ENCODE measurements at regions not wholly inside any gene's neighbourhood (a gene's known extent, or its start where the extent isn't known, plus 50 kb on each side); places are given as distances from the start of the nearest gene placed in this dataset.

DNA sequence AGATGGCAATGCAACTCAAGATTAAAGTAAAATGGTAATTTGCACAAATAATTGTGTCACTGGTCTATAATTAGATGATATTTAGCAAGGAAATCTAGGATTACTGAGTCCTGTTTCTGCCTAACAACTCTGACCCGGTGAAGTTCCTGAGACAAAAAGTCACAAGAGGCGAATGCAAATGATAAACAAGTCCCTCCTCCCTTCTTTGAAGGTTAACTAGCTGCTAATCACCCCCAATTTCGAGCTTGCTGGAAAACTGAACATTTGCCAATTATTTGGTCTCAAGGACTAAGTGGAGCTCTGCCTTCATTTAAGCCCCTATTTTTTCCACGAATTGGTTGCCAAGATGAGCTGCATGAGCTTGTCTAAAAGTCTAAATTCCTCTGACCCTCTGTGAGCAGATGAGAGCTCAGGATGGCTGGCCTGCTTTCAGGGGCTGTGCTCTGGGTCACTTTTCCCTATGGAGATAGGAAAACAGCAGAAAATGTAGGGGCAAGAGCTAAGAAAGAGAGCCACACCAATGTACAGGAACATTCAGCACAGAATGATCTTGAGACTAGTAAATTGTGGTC is 127.3 kb downstream of the MBL2 start:
- peak; percentile 16 for DNase-seq (ENCODE audit: low spot score)

DNA sequence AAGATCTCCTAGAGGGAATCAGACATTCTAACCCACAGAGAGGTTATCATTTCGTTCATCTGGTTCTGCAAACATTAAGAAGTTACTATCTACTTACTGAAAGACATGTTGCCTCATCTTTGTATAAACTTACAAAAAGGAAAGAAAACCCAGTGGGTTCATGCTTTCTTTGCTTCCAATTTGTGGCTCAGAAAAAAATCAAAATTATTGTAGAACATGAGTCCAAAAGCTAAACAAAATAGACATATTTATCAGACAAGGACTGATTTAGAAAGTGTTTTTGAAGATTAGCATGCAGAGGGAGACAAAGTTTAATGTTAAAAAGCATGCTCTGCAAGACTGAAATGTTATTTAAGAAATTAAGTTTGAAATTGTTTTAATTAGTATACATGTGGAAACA is 123.1 kb downstream of the MBL2 start:
- DNase-seq (ENCODE audit: low spot score), result no peak

DNA sequence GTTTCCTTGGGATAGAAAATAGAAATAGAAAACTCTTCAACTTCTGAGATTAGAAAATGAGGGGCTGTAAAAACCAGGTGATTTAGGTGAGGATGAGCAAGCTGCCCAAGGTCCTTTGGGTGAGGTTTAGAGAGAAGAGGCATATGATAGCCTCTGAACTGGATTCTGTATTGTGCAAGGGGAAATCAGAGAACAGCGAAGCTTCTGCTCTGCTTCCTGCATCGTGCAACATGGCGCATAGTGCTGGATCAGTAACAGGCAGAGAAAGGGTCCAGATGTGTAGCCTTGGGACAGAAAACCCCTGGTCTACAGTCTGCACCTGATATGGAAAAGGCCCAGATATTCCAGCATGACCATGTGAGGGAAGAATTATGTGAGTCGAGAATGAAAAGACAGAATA is 121.7 kb downstream of the MBL2 start:
- no peak for DNase-seq (ENCODE audit: low spot score)

DNA sequence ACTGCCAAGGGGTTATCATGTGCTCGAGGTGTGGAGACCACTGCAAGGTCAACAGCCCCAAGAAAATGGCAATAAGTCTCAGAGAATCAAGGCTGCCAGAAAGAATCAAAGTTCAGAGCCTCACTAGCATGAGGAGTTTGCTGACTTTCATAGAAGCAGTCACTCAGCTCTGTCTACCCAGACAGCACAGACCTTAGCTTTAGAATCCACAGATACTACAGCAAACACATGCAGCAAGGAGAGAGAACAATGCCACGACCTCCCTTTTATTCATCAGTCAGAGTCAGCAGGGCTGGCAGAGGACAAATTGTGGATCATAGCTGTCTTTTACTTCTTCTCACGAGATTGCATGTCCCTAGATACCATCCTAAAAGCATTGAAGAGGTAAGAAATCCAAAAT is 121.3 kb downstream of the MBL2 start:
- DNase-seq (ENCODE audit: low spot score), result no peak

DNA sequence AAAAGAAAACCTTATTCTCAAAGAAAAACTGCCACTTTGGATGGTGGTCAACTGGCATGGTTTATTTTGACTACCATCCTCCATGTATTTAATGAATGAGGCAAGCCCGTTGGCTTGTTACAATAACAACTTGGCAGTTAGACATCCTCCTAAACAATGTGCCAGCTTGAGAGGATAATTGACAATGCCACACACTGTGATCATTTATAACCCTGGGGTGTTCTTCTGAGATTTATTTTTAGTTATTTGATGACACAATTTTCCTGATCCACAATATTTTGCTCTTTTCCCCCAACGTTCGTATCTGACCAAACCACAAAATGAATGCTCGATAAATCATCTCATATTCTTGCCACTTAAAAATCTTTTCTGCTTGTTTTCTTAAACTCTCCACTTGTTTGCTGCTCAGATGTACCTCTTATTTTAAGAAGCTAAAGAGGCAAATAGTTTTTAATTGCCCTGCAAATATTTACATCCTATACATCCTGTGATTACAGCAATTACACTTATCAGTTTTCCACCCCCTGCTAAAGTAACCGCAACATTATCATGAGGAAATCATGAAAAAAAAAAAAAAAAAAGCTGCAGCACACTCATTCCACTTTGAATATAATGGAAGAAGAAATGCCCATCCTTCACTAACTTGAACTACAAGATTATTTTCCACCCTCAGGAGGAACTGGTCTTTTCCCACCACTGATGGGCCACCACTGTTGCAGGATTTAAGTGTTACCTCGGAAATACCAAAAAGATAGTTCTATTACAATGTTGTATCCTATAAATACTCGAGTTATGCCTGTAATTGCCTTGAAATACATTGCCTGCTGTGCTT is 119.9 kb downstream of the MBL2 start:
- DNase-seq (ENCODE audit: low spot score), result peak; percentile 90

DNA sequence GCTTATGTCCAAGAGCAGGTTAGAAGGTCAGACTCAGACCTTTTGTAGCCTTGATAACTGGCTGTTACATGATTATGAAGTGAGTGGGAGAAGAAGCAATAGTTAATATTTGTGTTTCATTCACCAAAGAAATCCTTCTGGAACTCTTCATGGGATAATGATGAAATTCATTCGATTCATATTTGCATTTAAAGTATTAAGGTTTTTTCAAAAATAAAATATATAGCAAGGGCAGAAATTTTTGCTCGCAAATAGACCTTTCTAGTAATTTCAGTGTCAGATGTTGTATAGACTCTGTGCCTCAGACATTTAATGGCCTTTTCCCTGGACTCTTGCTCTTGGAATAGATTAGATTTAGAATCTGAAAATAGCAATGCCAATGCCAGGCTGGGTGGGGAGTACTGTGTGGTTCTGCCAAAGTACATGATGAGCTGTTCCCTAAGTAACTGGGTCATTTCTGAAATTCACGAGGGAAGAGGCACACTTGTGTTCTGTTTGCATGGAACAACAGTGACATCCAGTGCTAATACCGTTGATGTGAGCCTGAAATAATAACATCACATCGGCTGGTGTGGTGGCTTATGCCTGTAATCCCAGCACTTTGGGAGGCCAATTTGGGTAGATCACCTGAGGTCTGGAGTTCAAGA is 119.2 kb downstream of the MBL2 start:
- peak; percentile 80 for DNase-seq (ENCODE audit: low spot score)

DNA sequence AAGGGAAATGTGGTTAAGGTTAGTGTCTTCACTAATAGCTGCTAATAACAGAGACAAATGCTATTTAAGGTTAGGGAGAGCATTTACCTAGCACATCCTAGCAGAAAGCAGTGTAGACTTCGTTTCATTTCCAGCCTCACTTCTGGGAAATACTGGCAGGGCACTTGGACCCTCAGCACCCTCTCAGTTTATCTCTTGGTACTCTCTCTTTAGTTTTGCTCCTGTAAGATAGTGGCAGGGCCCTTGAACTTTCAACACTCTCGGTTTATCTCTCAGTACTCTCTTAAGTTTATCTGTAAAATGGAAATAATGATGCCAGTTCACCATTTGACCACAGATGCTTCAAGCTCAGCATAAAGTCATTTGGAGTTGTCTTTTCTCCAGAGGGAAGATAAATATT is 118.4 kb downstream of the MBL2 start:
- no peak for DNase-seq (ENCODE audit: low spot score)

DNA sequence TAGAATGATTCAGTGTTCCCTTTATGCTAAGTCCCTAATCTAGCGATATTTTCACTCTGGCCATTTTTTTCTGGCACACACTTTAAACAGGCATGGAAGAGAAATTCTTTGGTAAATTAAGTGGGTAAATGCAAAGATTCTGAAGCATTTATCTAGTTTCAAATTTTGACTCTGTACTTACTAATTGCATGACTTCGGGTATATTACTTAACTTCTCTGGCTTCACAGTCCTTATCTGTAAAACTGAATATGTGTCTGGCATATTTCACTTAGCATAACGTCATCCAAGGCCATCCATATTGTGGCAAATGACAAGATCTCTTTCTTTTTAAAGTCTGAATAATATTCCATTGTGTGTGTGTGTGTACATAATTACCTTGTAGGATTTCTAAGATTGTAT is 114.5 kb downstream of the MBL2 start:
- DNase-seq (ENCODE audit: low spot score), result no peak

DNA sequence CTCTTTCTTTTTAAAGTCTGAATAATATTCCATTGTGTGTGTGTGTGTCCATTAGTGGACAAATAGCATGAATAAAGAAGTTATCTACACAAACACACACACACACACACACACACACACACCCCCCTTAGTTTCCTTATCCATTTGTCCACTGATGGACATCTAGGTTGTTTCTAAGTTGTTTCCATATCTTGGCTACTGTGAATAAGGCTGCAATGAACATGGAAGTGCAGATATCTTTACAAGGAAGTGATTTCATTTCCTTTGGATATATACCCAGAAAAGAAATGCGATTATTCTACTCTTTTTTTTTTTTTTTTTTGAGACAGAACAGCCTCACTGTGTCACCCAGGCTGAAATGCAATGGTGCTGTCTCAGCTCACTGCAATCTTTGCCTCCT is 113.5 kb downstream of the MBL2 start:
- DNase-seq (ENCODE audit: low spot score), result no peak

DNA sequence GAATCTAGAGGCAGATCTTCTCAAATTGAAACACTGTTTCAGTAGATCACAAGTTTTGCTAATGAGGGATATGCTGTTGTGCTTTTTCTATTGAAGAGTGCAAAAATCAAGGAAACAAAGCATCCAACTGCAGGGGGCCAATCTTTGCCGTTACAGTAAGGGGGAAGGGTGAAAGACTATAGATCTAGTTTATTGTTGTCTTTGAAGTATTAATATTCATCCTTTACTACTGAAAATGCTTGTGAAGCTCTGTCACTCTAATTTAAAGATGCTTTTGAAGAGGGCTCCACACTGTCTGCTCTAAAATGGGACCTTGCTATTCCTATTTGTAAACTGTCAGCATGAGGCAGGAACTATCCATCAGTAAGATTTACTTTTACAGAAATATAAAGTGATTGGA is 110.3 kb downstream of the MBL2 start:
- no peak for DNase-seq (ENCODE audit: low spot score)

DNA sequence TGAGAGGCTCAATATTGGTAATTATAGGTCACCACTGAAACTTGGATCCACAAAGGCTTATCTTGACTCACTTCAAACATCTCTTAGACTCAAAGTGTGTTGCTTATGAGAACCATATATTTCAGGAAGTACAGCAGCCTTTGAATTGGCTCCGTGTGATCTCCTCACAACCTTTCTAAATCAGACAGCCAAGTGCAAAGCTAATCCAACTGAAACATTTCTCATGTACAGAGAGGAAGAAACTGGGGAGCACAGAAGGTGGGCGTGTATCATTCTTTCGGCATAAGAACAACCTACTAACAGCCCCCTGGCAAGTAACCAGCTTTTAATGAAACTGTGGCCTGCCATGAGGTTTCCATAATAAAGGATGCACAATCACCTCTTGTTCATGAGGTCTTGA is 109.4 kb downstream of the MBL2 start:
- no peak for DNase-seq (ENCODE audit: low spot score)

DNA sequence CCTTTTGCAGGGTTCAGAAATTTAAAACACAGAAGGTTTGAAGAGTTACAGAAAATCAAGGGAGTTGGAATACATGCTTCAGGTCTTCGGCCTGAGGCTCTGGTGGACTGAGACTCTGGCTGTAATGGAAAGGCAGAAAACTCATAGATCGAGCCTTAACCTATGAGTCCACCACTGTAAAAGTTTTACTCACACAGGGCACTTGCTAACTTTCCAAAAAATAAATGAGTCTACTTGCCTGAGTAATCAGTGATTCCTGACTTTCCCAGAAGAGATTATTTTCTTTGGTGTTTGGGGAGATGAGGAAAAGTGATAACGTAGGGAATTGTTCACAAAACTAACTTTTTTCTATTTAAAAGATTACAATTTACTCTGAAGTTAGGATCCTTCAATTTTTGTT is 108.0 kb downstream of the MBL2 start:
- no peak for DNase-seq (ENCODE audit: low spot score)

DNA sequence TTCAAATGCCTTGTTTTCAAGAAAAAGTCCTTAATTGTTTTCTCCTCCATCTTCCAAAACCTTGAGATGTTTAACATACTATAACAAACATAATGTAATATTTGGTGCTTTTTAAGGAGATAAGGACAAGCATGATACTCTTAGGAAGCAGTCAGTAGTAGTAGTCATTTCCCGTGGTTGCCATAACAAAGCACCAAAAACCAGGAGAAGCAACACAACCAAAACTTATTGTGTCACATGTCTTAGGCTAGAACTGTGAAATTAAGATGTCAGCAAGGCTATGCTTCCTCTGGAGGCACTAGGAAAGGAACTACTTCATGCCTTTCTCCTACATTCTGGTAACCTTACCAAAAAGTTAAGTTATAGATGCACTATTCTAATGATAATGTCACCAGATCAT is 106.8 kb downstream of the MBL2 start:
- no peak for DNase-seq (ENCODE audit: low spot score)

DNA sequence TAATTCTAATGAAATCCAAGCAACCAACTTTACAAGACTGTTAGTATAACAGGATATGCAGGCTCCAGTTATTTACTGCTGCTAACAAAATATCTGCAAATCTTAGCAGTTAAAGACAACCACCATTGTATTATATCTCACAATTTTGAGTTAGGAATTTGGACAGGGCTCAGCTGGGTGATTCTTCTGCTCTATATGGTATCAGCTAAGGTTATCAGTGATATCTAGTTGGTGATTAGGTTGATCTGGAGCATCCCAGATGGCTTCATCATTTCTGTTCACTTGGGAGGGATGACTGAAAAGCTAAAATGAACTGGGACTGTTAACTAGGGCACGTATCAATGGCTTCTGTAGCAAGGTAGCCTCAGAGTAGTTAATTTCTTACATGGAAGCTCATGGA is 105.7 kb downstream of the MBL2 start:
- no peak for DNase-seq (ENCODE audit: low spot score)

DNA sequence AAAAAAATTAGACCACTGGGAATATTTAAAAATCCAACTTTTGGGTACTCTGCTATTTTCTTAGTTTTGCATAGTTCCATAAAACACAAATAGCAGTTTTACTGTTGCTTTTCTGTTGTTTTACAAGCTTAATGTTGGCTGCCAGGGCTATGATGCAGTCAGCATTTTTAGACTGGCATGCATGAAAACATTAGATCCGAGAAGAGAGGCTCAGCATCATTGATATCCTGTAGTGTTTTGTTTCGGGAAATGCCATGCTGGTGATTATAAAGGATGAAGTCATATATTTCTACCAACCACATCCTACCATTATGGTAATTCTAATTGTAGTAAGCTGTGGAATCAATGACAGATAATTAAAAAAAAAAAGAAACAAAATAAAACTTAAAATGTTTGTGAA is 104.6 kb downstream of the MBL2 start:
- no peak for DNase-seq (ENCODE audit: low spot score)

DNA sequence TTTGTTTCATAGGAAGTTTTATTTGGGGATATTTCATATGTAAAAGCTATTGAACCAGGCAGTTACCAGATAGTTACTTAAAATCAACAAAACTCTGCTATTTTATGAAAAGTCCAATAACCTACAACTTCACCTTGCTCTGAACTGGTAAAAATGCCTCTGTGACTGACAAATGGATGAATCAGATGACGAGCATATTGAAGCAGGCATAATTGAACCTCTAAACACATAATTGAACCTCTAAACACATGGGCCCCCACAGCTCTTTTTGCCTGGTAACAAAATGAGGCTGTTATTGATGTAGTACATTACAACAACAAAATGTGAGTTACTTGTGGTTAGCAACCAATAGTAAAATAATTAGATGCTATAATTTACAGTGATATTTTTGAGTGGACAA is 99.7 kb downstream of the MBL2 start:
- DNase-seq (ENCODE audit: low spot score), result no peak

DNA sequence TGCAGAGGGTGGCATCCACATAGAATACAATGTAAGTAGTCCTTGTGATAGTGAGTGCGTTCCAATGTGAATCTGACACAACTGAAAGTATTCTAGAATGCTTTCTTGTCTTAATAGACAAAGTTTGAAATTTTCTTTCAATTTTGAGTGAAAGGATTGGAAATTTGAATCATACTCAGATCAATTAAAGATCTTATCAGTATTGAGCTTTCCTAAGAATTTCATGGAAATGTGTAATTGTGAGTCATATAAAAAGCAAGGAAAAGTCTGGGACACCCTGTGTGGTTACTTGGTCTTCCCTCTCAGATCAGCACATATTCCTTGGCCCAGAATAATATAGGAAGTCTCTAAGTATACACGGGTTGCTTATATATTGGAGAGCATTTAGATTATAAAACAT is 99.1 kb downstream of the MBL2 start:
- DNase-seq (ENCODE audit: low spot score), result no peak

DNA sequence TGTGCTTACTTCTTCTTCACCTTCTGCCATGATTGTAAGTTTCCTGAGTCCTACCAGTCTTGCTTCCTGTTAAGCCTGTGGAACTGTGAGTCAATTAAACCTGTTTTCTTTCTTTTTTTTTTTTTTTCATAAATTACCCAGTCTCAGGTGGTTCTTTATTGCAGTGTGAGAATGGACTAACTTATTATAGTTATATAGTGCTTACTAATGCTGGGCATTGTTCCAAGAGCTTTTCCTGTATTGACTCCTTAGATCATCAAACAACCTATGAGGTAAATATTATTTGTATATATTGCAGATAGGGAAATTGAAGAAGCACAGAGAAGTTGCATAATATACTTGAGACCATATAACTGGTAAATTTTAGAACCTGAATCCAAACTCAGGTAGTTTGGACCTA is 98.1 kb downstream of the MBL2 start:
- no peak for DNase-seq (ENCODE audit: low spot score)

DNA sequence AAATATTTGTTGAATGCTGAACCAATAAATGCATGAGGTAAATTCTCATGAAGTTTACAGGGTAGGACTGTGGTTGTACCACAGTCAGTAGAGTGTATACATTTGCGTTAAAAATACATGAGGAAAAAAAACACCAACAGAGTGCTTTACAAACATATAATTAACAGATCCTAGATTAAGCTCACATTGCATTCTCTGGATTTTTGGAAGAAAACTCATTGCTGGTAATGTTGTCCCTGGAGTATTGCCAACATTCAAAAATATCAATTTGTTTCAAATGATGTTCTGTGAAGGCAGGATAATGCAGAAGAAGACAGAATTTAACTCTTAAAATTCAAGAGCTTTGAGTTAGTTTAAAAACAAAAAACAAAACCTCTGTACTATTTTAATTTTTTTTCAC is 95.5 kb downstream of the MBL2 start:
- DNase-seq (ENCODE audit: low spot score), result no peak

DNA sequence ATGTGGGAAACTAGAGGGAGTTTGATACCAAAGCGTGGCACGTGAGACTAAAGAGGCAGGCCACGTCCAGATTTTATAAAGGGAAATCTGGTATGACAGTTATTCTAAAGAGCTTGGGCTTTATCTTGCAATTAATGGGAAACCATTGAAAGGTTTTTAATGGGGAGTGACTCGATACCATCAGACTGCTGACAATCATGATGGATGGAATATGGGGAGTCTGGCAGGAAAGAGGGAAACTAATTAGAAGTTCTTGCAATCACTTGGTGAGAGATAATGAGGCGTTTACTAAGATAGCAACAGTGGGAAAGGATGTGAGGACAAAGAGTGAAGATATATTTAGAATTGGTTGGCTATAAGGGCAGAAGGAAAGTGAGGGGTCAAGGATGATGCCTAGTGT is 94.0 kb downstream of the MBL2 start:
- no peak for DNase-seq (ENCODE audit: low spot score)

DNA sequence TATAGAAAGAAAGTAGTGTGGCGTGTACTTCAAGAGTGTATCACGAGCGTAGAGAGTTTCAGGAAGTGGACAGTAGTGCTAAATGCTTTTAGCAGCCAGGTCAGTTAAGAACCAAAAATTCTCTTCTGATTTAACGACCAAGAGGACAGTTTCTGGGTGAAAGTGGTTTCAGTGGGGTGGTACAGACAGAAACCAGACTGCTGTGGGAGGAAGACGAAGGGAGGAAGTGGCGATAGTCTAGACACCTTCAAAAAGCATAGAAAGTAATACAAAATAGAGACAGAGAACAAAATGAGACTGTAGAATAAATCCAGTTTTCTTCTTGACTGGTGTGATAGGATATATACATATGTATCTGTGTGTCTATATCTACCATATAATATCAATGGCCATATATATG is 93.5 kb downstream of the MBL2 start:
- peak; percentile 7 for DNase-seq (ENCODE audit: low spot score)

DNA sequence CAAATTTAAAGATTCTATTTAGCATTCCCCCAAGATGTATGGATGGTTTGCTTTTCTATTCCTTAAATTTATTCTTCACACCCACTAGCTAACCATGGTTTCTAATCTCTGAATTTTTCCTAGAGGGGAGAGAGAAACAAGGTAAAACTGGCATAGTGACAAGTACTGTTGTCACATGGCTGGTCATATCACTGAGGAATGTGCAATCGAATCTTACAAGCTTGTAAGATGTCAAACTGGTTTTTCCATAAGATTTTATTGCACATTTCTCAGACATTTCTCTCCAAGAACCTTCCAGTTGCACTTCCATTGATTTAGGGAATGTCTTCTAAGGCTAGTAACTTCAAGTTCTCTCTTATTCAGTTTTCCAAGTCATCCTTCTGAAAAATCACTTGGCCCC is 89.8 kb downstream of the MBL2 start:
- DNase-seq (ENCODE audit: low spot score), result no peak

DNA sequence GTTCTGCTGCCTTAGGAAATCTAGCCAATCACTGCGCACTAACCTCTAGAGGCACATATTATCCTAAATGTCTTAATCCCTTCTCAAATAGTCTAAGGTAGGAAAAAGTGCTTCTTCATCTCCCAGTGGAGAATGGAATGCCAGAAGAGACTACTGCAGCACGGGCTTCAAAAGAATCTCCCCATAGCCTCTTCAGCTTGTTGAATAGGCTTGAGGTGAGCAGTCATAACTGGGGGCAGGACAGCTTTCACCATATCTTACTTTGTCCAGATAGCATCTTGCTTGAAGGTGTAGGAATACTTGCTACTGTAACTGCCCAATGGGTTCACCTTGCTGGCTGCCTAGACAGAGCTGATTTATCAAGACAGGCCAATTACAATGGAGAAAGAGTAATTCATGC is 88.8 kb downstream of the MBL2 start:
- no peak for DNase-seq (ENCODE audit: low spot score)

DNA sequence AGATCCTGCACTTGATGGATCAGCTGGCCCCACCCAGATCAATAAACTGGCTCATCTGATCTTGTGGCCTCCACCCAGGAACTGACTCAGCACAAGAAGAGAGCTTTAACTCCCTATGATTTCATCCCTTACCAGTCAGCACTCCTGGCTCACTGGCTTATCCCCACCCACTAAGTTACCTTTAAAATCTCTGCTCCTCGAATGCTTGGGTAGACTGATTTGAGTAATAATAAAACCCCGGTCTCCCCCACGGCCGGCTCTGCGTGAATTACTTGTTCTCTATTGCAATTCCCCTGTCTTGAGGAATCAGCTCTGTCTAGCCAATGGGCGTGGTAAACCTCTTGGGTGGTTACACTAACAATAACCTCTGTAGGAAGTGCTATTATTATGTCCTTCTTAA is 83.7 kb downstream of the MBL2 start:
- DNase-seq (ENCODE audit: low spot score), result no peak
